Loucy (cell line): ENCODE measurements at regions not wholly inside any gene's neighbourhood (a gene's known extent, or its start where the extent isn't known, plus 50 kb on each side); places are given as distances from the start of the nearest gene placed in this dataset.

ENCODE experiments used
- CTCF ChIP-seq: fragments of 200-600 bp; sonication (generic); conservative IDR thresholded peaks from 2 replicates; pipeline ENCODE4 v1.5.1; 2014; ENCODE audit warnings: mild to moderate bottlenecking, antibody characterized with exemption, low read length
- EZH2phosphoT487 ChIP-seq: fragments of 200-600 bp; IDR thresholded peaks from 2 replicates; pipeline ENCODE4 v1.6.1; 2018; ENCODE audit warnings: antibody characterized with exemption, mild to moderate bottlenecking, moderate library complexity, borderline replicate concordance

- TF ChIP-seq CTCF (no peak), EZH2phosphoT487 (no peak)
Measured at GRCh38 chr13:69649063-69649392, 458.6 kb upstream of the ATXN8OS start.
